Stimulated activated CD4-positive, alpha-beta T cell treated with anti-CD3 and anti-CD28 coated beads, Interleukin-15, amount 100 ng/mL, for 24 hours (primary cell): ENCODE measurements at regions not wholly inside any gene's neighbourhood (a gene's known extent, or its start where the extent isn't known, plus 50 kb on each side); places are given as distances from the start of the nearest gene placed in this dataset.
A peak's percentile ranks its signal among the peaks of the same experiment; 100 is the strongest.

ENCODE experiments used
- DNase-seq: peaks from one replicate; pipeline ENCODE4 v3.0.0-alpha.2; 2020

DNA sequence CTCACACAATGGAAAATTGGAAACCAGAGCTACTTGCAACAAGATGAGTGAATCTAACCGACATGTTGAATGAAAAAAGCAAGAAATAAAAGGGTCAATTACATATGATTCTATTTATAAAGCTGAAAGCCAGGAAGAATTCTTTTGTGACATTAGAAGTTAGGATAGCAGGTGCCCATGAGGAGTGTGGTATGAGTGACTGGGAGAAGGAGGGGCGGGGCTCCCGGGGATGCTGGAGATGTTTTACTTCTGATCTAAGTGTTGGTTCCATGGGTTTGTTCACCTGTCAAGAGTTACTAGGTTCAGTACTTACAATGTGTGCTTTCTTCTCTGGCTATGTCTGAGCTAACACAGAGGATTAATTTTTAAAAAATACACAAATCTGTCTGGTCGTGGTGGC is 60.8 kb downstream of the NSMCE3 start:
- DNase-seq: no peak

DNA sequence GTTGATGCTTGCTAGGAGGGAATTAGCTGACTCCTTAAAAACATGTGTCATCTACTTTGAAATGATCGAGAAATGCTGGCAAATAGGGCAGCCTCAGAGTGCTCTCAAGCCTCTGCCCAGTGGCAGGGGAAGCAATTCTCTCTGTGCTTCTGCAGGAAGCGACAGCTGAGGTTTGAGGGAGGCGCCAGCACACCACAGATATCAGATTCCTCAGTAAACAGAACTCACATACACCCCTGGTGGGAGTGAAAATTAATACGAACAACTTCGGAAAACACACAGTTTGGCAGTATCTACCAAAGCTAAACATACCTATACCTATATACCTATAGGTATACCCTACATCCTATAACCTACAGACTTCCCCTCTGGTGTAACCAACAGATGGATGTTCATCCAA is 61.3 kb downstream of the NSMCE3 start:
- no peak for DNase-seq

DNA sequence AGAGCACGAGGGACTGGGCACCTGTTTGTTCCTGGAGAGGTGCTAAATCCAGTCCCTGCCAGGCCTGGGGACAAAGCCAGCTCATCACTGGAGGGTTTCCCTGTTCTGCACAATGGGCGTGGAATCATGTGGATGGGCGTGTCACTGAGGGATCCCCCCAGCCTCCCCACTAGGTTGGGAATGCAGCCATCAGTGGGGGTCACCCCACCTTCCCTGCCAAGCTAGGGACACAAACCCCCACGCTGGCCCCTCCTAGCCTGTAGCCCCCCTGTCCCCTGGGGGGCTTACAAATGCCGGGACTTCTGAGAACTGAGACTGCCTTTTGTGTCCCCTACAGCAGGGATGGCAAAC is 61.9 kb downstream of the NSMCE3 start:
- DNase-seq: no peak

DNA sequence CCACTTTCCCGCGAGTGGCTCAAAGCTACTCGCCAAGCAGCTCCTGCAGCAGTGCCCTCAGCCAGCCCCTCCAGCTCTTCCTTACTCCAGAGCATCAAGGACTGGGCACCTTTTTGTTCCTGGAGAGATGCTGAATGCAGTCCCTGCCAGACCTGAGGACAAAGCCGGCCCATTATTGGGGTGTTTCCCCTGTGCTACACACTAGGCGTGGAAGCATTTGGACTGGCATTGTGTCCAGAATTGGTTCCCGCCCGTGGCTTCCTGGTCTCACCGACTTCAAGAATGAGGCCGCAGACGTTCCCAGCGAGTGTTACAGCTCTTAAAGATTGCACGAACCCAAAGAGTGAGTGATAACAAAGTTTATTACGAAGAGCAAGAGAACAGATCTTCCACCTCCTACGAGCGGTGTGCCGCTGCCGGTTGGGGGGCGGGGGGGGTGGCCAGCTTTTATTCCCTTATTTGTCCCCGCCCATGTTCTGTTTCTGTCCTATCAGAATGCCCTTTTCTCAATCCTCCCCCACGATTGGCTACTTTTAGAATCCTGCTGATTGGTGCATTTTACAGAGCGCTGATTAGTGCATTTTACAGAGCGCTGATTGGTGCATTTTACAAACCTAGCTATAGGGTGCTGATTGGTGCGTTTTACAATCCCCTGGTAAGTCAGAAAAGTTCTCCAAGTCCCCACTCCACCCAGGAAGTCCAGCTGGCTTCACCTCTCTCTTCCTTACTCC is 62.4 kb downstream of the NSMCE3 start:
- no peak for DNase-seq

DNA sequence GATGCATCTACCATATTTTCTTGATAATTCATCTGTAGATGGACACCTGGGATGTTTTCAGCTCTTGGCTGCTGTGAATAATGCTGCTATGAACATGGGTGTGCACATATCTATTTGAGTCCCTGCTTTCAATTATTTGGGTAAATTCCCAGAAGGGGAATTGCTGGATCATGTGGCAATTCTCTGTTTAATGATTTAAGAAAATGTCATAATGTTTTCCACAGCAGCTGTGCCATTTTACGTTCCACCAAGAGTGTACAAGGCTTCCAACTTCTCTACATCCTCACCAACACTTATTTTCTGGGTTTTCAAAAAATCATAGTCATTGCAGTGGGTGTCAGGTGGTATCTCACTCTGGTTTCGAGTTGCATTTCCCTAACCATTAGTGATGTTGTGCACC is 64.4 kb downstream of the NSMCE3 start:
- no peak for DNase-seq

DNA sequence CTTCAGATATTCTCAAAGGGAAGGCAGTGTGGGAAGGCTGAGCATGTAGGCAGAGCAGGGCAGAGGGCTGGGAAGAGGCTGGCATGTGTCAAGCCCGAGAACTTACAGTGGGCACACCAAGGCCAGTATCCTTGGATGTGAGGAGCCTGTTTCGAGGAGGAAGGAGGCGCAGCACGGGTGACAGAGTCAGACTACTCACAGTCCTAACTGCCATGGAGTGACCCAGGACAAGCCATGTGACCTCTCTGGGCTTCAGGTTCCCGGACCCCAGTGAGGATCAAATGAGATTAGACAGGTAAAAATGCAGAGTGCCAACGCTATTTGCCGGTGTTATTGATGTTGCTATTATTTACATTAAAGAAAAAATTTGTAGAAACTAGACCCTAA is 65.3 kb downstream of the NSMCE3 start:
- DNase-seq: no peak

DNA sequence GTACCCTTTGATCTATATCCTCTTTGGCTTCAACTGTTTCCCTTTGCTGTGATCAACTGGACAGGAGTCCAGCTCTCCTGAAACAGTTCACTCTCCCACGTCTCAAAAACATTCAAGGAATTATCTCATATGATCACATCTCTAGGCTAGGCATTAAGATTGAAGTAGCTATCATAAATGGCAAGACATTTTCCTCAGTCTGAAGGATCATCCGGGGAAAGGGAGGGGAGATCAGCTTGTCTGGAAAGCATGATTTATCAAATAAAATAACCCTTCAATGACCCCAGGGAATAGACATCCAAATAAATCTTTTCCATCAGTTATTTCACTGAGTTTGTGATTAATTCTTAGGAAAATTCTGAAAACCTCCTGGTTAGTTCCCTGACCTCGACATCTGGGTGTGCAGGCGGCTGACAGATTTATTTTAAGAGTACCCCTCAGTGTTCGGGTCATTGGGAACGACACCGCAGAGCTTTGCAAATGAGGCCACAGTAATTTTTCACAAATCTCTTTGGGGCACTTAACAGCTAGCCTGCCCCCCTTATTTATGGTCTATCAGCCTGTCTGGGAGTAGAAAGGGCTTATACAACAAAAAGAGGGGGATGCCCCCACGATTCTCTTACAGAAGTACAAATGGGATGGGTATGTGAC is 65.8 kb downstream of the NSMCE3 start:
- no peak for DNase-seq

DNA sequence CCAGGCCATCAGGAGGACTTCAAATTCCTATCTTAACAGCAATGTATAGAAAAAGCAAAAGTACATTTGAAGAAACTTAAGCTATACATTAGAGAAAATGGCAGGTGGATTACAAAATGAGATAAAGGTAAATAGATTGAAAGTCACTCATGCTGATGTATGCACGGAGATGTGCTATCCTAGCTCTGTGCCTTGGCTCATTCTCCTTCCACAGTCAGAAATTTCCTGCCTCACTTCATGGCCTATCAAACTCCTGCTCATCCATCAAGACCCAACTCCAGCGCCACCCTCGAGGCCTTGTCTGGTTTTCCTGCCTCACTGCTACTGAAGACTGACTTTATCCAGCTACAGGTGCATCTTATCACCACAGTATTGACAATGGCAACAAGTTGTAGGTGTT is 72.9 kb downstream of the NSMCE3 start:
- DNase-seq: no peak

DNA sequence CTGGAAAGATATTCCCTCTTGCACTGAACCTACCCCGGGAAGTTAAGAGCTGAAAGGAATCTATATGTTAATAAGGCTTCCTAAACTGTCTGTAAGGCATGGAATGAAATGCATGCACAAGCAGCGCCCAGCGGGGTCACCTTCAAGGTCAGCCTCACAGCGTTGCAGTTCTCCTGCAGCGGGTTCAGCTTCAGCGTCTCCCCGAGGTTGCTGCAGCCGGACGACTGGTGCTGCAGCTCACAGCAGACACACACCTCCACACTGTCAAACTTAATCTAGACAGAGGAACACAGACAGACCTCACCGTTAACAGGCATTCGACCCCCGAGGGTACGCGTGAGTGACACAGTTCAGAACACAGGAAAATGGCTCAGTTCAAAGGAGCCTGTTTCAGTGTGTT is 73.3 kb downstream of the NSMCE3 start:
- no peak for DNase-seq

DNA sequence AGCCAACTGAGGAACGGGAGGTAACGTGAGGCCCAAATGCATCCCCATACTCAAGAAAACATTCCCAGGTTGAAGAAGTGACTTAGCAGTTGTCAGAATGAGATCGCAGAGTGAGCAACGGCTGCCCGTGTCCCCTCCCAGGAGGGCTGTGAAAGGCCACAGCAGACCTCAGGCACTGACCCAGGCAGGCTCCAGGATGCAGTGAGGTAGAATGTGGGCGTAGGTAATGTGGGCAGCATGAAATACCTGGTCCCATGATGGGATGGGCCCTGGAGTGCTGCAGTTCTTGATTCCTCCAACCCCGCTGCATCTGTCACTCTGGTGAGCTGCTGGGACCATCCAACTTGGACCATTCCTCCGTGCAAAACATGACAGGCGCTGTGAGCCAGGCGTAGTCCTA is 74.8 kb downstream of the NSMCE3 start:
- no peak for DNase-seq

DNA sequence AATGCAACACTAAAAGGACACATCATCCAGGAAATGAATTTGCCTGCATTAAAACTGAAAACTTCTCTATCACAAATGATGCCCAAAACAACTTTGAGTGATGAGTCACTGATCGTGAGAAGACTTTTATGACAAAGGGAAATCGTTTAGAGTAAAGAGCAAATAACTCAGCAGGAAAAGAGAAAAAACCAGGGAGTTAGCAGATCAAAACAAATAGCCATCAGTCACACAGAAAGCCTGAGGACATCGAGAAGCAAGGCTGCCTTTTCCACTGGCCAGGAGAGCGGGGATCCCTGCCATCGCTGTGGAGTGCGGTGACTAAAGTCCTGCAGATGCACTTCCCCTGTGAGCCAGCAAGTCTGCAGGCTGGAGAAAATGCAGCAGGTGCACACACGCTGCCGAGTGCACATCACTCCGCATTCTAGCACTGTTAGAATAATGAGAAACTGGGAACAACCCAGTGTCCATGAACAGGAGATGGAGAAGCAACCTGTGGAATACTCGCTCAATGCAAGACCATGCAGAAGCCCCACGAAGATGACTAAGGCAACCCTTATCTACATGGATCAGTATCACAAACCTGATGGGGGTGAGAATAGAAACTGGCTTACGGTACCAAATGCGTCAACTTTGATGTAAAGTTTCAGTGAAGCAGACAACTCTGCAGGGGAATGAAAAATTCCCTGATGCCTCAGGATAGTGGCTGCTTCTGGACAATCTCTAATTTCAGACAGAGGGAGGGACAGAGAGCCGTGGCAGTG is 86.4 kb downstream of the NSMCE3 start:
- DNase-seq: peak; percentile 6

DNA sequence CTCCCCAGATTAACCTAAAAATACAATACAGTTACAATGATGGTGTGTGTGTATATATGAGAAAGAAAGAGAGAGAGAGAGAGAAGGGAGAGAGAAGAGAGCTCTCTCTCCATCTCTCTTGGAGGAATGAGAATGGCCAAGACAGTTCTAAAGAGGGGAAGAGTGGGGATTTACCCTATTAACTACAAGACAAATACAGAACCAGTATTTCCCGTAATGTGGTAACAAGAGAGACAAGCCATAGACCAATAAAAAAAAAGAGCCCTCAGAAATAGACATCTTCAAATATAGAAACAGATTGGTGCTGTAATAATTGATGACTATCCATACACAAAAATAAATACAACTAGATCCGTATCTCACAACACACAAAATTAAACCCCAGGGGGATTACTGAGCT is 87.0 kb downstream of the NSMCE3 start:
- DNase-seq: no peak

DNA sequence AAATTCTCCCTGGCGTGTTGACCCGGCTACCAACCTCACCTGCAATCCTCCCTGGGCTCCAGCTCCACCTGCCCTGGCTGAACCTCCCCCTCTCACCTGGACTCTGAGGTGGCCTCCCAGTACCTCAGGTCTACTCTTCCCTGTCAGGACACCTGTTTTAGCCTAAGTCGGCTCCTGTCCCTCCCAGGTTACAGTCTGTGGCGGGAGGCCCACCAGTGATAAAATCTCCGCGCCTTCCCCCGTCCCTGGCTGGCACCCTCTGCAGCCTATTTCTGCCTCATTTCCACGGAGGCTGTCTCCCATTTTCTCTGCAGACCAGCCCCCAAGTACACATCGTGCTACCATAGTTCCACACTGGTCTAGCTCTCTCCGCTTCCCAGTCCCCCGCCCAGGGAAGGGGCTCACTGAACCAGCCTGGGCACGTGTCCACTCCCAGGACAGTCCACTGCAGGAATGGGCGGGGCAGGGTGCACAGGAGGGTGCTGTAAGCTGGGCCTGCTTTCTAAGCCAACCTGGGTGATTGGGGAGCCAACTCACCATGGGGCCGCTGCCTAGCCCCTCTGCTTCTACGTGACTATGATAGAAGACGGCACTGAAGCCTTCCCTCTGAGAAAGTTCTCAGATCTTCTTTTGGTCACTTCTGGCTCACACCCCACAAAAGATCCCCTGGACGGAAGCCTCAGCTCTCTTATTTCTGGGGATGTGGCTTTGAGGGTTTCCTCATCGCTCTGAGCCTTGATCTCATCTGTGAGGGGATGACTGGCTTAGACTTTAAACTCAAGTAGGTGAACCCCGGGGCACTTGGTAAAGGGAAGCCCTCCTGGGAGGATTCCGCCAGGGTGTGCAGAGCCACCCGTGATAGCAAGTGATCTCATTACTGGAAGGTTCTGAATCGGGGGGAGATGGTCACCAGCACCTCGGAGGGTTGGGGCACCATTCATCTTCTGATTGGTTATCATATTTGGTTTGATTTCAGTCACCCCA is 96.6 kb downstream of the NSMCE3 start:
- DNase-seq: no peak

DNA sequence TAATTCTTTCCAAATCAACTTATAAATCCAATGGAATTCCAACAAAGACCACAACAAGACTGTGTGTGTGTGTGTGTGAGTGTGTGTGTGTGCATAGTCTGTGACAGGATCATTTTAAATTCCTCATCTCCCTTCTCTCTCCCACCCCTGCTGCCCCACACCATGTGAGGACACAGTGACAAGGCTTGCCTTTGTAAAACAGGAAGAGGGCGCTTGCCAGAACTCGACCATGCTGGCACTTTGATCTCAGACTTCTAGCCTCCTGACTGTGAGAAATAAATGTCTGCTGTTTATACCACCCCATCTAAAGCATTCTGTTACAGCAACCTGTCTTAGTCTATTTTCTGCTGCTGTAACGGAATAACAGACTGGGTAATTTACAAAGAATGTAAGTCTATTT is 99.1 kb downstream of the NSMCE3 start:
- no peak for DNase-seq
